ENCODE measurements at regions not wholly inside any gene's neighbourhood (a gene's known extent, or its start where the extent isn't known, plus 50 kb on each side); places are given as distances from the start of the nearest gene placed in this dataset.
"Not testable (repeated sequence)": the region's sequence is repeated elsewhere in the genome, so short reads cannot be mapped to it uniquely, and the experiment has no call there.

DNA sequence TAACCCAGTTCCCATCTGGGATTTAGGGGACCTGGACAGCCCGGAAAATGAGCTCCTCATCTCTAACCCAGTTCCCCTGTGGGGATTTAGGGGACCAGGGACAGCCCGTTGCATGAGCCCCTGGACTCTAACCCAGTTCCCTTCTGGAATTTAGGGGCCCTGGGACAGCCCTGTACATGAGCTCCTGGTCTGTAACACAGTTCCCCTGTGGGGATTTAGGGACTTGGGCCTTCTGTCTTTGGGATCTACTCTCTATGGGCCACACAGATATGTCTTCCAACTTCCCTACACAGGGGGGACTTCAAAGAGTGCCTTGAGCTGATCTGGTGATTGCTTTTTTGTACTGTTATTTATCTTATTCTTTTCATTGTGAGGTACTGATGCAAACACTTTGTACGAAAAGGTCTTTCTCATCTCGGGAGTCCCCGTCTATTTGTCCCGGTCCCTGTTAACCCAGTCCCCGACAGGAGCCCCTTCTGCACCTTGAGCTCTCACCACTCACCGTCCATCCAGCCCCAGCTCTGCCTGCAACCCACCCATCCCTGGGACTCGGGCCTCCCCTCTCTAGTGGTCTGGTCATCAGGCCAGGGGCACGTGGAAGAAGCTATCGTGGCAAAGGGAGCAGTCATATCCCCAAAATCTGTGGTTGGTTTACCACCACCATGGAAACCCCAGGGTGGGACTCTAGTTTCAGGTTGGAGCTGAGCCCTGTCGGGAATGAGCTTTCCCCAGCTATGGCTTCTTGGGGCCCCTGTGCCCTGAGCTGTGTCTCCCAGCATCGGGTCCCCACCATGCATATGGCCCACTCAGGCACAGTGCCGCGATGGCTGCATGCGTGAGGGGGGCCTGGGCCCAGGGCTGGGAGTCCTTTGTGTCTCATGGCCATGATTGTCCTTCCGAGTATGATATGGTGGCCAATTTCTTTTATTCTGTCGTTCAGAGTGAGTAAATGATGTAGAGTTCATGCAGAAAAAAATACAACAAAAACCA, 270.4 kb upstream of the PLCXD1 start:
- ATAC-seq; DNase-seq (ENCODE audit: low spot score); intact Hi-C loops (cut with DNase I): not testable (repeated sequence)

DNA sequence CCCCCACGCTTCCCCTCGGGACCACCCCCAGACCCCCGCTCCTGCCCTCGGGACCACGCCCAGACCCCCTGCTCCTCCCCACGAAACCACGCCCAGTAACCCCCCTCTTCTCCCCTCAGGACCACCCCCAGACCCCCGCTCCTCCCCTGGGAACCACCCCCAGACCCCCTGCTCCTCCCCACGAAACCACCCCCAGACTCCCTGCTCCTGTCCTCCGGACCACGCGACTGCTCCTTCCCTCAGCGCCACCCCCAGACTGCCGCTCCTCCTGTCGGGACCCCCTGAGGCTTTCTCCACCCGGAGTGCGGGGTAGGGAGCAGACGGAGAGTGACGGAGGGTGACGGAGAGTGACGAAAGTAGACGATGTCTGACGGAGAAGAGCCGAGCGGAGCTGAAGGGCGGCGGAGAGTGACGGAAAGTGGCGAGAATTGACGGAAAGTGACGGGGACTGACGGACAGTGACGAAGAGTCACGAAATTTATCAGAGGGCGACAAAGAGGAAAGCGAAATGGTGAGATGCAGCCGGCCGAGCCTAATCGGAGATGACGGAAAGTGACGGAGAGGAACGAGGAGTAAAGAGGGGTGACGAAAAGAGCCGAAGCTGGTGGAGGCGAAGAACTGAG, 267.2 kb upstream of the PLCXD1 start:
- ATAC-seq: peak; percentile 86
- intact Hi-C loops (cut with DNase I); DNase-seq (ENCODE audit: low spot score): not testable (repeated sequence)

DNA sequence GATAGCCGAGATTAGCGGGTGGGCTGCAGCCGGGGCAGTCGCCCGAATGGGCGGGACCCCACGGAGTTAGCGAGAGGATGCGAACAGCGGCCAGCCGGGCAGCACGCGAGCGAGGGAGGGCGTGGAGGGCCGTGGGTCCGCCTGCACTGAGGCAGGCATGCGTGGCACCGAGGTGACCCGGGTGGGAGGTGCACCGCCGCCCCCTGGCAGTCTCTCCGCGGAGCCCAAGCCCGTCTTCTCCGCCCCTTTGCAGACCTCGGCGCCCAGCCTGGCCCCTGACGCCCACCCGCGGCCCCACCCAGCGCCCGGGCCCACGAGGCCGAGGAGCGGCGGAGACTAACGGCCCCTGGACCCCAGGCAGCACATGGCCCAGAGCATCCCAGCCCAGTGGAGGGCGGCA, 266.7 kb upstream of the PLCXD1 start:
- ATAC-seq; intact Hi-C loops (cut with DNase I); DNase-seq (ENCODE audit: low spot score): not testable (repeated sequence)

DNA sequence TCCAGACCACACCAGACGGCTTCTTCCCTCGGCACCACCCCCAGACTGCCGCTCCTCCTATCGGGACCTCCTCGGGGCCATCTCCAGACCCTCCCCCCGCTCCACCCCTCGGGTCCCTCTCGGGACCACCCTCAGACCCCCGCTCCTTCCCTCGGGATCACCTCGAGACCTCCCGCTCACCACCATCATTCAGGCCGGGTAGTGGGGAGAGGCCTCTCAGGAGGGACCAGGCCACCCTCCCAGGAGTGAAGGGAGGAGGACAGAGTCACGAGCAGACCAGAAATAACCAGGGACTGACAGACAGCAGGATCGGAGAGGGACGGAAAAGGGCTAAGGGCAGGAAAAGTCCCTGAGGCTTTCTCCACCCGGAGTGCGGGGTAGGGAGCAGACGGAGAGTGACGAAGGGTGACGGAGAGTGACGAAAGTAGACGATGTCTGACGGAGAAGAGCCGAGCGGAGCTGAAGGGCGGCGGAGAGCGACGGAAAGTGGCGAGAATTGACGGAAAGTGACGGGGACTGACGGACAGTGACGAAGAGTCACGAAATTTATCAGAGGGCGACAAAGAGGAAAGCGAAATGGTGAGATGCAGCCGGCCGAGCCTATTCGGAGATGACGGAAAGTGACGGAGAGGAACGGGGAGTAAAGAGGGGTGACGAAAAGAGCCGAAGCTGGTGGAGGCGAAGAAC, 262.3 kb upstream of the PLCXD1 start:
- ATAC-seq (peak; percentile 97), DNase-seq (ENCODE audit: low spot score) (peak; percentile 64)
- intact Hi-C loops (cut with DNase I): not testable (repeated sequence)

DNA sequence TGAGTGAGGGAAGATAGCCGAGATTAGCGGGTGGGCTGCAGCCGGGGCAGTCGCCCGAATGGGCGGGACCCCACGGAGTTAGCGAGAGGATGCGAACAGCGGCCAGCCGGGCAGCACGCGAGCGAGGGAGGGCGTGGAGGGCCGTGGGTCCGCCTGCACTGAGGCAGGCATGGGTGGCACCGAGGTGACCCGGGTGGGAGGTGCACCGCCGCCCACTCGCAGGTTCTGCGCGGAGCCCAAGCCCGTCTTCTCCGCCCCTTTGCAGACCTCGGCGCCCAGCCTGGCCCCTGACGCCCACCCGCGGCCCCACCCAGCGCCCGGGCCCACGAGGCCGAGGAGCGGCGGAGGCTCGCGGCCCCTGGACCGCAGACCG, 261.7 kb upstream of the PLCXD1 start:
- DNase-seq (ENCODE audit: low spot score); ATAC-seq; intact Hi-C loops (cut with DNase I): not testable (repeated sequence)

DNA sequence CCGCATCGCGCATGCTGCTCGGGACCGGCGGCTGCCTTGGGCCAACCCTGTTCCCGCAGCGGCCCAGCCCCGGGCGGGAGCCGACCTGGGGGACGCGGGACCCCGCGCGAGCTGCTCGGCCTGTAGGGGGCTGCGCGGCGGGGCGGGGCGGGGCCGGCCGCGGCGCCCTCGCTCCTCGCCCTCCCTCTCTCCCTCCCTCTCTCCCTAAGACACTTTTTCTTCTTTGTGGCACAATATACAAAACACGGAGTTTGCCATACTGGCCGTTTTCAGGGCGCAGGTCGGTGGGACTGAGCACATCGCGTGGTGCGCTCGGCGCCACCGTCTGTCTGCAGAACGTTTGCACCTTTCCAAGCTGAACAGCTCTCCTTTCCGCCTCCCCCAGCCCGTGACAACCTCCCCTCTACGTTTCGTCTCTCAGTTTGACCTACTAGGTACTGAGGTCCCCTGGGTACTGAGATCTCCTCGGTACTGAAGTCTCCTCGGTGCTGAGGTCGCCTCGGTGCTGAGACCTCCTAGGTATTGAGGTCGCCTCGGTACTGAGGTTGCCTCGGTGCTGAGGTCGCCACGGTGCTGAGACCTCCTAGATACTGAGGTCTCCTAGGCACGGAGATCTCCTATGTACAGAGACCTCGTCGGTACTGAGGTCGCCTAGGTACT, 261.1 kb upstream of the PLCXD1 start:
- intact Hi-C loops (cut with DNase I): no loop called here
- ATAC-seq: no peak
- DNase-seq (ENCODE audit: low spot score): no peak

DNA sequence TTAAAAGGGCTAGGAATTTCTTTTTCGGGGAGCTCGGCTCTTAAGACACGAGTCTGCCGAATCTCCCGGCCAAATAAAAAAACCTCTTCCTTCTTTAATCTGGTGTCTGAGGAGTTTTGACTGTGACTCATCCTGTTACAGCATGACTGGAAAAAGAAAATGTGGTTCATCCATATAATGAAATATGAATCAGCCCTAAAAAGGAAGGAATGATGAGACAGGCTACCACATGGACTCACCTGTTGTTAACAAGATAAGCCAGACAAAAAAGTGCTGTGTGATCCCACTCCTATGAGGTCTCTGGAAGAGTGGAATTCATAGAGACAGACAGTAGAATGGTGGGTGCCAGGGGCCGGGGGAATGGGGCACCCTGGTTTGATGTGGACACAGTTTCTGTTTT, 257.0 kb upstream of the PLCXD1 start:
- ATAC-seq; DNase-seq (ENCODE audit: low spot score); intact Hi-C loops (cut with DNase I): not testable (repeated sequence)

All from sciatic nerve (tissue), 2 donors.